Esophagus squamous epithelium (tissue), 5 donors: ENCODE measurements at regions not wholly inside any gene's neighbourhood (a gene's known extent, or its start where the extent isn't known, plus 50 kb on each side); places are given as distances from the start of the nearest gene placed in this dataset.

Source experiments
- DNase-seq: peaks from one replicate; lab custom pipeline; 2025; lab: John Stamatoyannopoulos, UW
- H3K27ac ChIP-seq, 4 donors: fragments of 200-600 bp; sonication (generic); one replicate each; pipeline ENCODE4 v1.5.1; 2016 to 2019; ENCODE audit warnings: mild to moderate bottlenecking in 1 of 4
- H3K27me3 ChIP-seq, 4 donors: fragments of 200-600 bp; sonication (generic); 1 replicate in 3 of 4; 2 replicates in 1 of 4; pipeline versions ENCODE4 v1.5.1 to v1.6.0; 2017 to 2021; ENCODE audit warnings: antibody characterized with exemption in 1 of 4
- H3K36me3 ChIP-seq, 3 donors: fragments of 200-600 bp; sonication (generic); one replicate each; pipeline ENCODE4 v1.5.1; 2016 to 2019
- H3K4me1 ChIP-seq, 3 donors: fragments of 200-600 bp; sonication (generic); one replicate each; pipeline ENCODE4 v1.5.1; 2017 to 2019
- H3K4me3 ChIP-seq, 4 donors: fragments of 200-600 bp; sonication (generic); 1 replicate in 3 of 4; 2 replicates in 1 of 4; pipeline ENCODE4 v1.5.1; 2016 to 2019; ENCODE audit warnings: mild to moderate bottlenecking in 2 of 4, moderate library complexity in 1 of 4
- H3K9me3 ChIP-seq, 3 donors: fragments of 200-600 bp; sonication (generic); one replicate each; pipeline ENCODE4 v1.5.1; 2016 to 2019
- POLR2A ChIP-seq, 4 donors: fragments of 450-650 bp; IDR thresholded peaks; one replicate each; pipeline ENCODE4 v1.6.1; 2017; ENCODE audit warnings: antibody characterized with exemption in 4 of 4, mild to moderate bottlenecking in 4 of 4, moderate library complexity in 3 of 4
- WGBS, 2 donors: methylation state at CpG; one replicate each; pipeline ENCODE4 v1.1.5; 2018; 5-methylcytosine and 5-hydroxymethylcytosine counted together
- intact Hi-C: fragments of 100-400 bp; cut with DNase I; formaldehyde crosslinking; loops from one replicate; pipeline ENCODE4 v1.15.0; 2022
- TF ChIP-seq, protein P1 (sequence below), 6 experiments: fragments of 450-650 bp in 4 of 6; fragments of 200-600 bp in 2 of 6; sonication (generic) in 2 of 6; IDR thresholded peaks; one replicate each; pipeline ENCODE4 v1.5.1; 2016 to 2019; ENCODE audit warnings: antibody characterized with exemption in 6 of 6, mild to moderate bottlenecking in 4 of 6, moderate library complexity in 4 of 6
- donor health status: DM: yes; HTN: yes; CAD: no.

DNA sequence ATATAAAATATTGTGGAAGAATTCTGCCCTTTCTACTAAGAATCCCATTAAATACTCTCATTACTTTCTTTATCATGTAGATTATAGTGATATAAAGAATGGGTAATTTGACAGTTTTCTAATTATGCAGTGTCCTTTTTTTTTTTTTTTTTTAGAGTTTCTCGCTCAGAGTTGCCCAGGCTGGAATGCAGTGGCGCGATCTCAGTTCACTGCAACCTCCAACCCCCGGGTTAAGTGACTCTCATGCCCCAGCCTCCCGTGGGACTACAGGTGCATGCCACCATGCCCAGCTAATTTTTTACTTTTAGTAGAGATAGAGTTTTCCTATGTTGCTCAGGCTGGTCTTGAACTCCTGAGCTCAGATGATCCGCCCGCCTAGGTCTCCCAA is 1143.4 kb upstream of the SORCS1 start:
- Histone ChIP-seq H3K27me3 (no peaks in the 10 kb centered on the region), H3K9me3 (no peaks in the 10 kb centered on the region), H3K27ac (no peak overlapping the region), H3K36me3 (no peaks in the 10 kb centered on the region), H3K4me3 (no peak overlapping the region), H3K4me1 (no peaks in the 10 kb centered on the region)
- 86 to 93% methylated on average over 5 to 7 of the region's 7 CpGs for WGBS, 2 donors
- intact Hi-C loops: no loop called here
- DNase-seq: no peak
- no peak for TF ChIP-seq POLR2A (IDR thresholded peaks at IDR 0.05)
- TF ChIP-seq, protein P1, sequence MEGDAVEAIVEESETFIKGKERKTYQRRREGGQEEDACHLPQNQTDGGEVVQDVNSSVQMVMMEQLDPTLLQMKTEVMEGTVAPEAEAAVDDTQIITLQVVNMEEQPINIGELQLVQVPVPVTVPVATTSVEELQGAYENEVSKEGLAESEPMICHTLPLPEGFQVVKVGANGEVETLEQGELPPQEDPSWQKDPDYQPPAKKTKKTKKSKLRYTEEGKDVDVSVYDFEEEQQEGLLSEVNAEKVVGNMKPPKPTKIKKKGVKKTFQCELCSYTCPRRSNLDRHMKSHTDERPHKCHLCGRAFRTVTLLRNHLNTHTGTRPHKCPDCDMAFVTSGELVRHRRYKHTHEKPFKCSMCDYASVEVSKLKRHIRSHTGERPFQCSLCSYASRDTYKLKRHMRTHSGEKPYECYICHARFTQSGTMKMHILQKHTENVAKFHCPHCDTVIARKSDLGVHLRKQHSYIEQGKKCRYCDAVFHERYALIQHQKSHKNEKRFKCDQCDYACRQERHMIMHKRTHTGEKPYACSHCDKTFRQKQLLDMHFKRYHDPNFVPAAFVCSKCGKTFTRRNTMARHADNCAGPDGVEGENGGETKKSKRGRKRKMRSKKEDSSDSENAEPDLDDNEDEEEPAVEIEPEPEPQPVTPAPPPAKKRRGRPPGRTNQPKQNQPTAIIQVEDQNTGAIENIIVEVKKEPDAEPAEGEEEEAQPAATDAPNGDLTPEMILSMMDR (IDR thresholded peaks at IDR 0.05): no peak

GRCh38 chr10:108307250-108307924 is 1142.9 kb upstream of the SORCS1 start:
- DNase-seq: no peak
- Histone ChIP-seq H3K27me3 (no peaks in the 10 kb centered on the region), H3K4me3 (no peak overlapping the region), H3K36me3 (no peaks in the 10 kb centered on the region), H3K9me3 (no peaks in the 10 kb centered on the region), H3K27ac (no peak overlapping the region), H3K4me1 (no peaks in the 10 kb centered on the region)
- intact Hi-C loops: no loop called here
- TF ChIP-seq, protein P1 (IDR thresholded peaks at IDR 0.05): no peak
- no peak for TF ChIP-seq POLR2A (IDR thresholded peaks at IDR 0.05)

DNA sequence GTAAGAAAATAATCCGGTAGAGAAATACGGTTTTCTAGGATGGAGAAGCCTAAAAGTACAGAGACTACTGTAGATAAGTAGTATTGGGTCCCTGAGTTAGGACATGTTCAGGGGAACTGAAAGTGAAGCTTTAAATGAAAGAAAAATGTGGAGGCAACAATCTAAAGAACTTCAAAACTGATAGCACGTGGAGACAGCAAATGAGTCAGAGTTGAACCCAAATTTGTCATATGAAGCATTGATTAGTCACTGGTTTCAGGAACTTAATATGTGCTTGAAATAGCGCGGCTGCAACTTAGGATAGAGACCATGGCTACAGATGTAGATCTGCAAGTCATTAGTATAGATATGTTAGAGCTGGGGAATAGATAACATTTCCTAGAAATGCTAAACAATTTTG is 1138.6 kb upstream of the SORCS1 start:
- TF ChIP-seq, protein P1 (IDR thresholded peaks at IDR 0.05): no peak
- TF ChIP-seq POLR2A (IDR thresholded peaks at IDR 0.05): no peak
- Histone ChIP-seq H3K27me3 (no peaks in the 10 kb centered on the region), H3K4me1 (no peaks in the 10 kb centered on the region), H3K36me3 (no peaks in the 10 kb centered on the region), H3K4me3 (no peak overlapping the region), H3K27ac (no peak overlapping the region), H3K9me3 (no peaks in the 10 kb centered on the region)
- intact Hi-C loops: no loop called here
- 66 to 70% methylated on average over 5 of the region's 5 CpGs for WGBS, 2 donors
- DNase-seq: no peak

- no peak overlapping the region for H3K27ac ChIP-seq
- H3K4me1 ChIP-seq: no peaks in the 10 kb centered on the region
- H3K36me3 ChIP-seq: no peaks in the 10 kb centered on the region
- no peaks in the 10 kb centered on the region for H3K27me3 ChIP-seq
- intact Hi-C loops: no loop called here
- no peak for DNase-seq
- no peak overlapping the region for H3K4me3 ChIP-seq
- WGBS, 2 donors: 28 to 39% methylated on average over 3 of the region's 3 CpGs
- no peak for TF ChIP-seq POLR2A (IDR thresholded peaks at IDR 0.05)
- TF ChIP-seq, protein P1 (IDR thresholded peaks at IDR 0.05): no peak
- H3K9me3 ChIP-seq: no peaks in the 10 kb centered on the region
These were observed 1136.5 kb upstream of the SORCS1 start for GRCh38 chr10:108301002-108301401.

DNA sequence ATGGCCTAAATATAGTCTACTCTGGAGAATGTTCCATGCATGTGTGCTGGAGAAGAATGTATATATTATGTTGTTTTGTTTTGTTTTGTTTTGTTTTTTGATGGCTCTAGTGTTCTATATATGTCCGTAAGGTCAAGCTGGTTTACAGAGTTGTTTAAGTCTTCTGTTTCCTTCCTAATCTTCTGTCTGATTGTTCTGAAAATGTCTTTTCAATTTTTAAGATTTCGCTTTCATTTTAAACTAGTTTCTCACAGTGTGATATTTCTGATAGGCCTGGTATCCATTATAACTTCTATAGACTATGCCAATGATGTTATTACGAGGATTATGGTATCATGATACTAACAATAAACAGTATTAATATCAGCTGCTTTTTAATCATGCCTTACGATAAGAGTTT is 1126.3 kb upstream of the SORCS1 start:
- H3K4me3 ChIP-seq: no peak overlapping the region
- no peaks in the 10 kb centered on the region for H3K4me1 ChIP-seq
- no peak overlapping the region for H3K27ac ChIP-seq
- TF ChIP-seq POLR2A (IDR thresholded peaks at IDR 0.05): no peak
- H3K36me3 ChIP-seq: no peaks in the 10 kb centered on the region
- no peaks in the 10 kb centered on the region for H3K9me3 ChIP-seq
- 65 to 79% methylated on average over 4 of the region's 4 CpGs for WGBS, 2 donors
- no peaks in the 10 kb centered on the region for H3K27me3 ChIP-seq
- intact Hi-C loops: no loop called here
- DNase-seq: no peak
